Skin of body (tissue), 1 donor: ENCODE measurements at regions not wholly inside any gene's neighbourhood (a gene's known extent, or its start where the extent isn't known, plus 50 kb on each side); places are given as distances from the start of the nearest gene placed in this dataset.
A peak's percentile ranks its signal among the peaks of the same experiment; 100 is the strongest.
"Not testable (repeated sequence)": the region's sequence is repeated elsewhere in the genome, so short reads cannot be mapped to it uniquely, and the experiment has no call there.

Source experiments
- DNase-seq: peaks from one replicate; lab custom pipeline; 2025; lab: John Stamatoyannopoulos, UW

GRCh38 chr11:79617561-79617960 is 176.7 kb upstream of the TENM4 start:
- no peak for DNase-seq

DNA sequence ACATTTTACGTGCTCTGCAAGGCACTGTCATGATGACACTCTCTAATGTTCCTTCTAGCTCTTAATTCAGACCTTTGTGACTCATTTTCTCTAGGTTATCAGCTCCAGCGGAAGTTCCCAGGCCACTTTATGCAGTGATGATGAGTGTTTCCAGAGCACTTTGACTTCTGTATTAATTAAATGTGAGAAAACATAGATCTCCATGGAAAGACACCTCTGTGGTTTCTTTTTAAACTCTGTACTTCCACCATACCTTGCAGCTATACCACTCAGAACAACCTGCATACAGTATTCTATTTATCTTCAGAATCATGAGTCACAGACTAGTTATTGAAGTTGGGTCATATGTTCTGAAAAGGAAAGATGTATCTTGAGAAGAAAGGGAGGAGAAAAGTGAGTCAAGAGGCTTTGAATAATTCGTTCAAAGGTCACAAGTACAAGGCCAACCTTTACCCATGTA is 175.6 kb upstream of the TENM4 start:
- DNase-seq, result no peak

DNA sequence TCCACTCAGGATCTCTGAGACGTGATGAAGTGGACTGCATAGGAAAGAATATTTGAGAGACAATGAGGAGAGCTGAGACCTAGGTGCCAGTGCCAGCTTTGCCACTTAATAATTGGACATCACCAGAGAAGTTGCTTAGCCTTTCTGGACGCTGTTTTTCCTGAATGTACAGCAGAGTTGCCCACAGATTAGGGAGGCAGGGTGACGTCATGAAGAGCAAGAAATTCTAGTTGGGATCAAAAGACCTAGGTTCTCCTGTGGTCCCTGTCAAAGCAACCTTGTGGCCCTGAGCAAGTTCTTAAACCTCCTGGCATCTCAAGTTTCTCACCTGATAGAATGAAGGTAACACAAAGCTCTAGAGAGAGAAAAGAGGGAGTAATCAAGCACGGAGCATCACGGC is 174.6 kb upstream of the TENM4 start:
- DNase-seq, result no peak

DNA sequence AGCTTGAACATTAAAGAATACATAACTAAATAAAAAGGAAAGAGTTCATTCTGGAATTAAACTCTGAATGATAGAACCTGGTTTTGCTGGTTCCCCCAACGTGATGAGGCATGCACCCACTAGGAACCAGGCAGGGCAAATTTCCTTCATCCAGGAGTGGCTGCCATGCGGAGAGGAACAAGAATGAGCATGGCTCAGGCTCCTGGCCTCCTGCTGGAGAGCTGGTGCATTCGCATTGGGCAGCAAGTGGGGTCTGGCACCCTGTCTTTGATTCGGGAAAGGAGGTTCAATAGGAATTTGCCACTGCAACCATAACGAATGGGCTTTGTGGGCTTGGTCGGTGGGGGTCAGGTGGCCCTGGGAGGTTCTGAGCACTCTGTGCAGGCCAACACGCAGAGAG is 169.8 kb upstream of the TENM4 start:
- no peak for DNase-seq

DNA sequence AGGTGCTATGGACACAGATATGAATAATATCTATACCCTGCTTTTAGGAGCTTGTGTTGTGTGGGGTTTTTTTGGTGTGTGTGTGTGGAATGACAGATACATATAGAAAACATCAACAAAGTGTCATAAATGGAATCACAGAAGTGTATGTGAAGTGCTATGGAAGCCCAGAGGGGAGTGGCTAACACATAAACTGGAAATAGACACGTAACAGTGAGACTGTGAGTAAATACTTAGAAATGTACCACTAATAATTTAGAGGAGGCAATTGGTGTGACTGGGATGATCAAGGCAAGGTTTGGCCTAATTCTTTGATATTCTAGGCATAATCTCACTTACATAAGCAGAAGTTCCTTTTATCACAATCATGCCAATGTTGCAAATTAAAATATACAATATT is 169.3 kb upstream of the TENM4 start:
- no peak for DNase-seq

- DNase-seq, result no peak
Observed at GRCh38 chr11:79609511-79609910, 168.7 kb upstream of the TENM4 start.

DNA sequence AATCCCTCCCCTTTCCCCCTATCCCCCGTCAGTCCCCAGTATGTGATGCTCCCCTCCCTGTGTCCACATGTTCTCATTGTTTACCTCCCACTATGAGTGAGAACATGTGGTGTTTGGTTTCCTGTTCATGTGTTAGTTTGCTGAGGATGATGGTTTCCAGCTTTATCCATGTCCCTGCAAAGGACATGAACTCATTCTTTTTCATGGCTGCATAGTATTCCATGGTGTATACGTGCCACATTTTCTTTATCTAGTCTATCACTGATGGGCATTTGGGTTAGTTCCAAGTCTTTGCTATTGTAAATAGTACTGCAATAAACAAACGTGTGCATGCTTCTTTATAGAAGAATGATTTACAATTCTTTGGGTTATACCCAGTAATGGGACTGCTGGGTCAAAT is 165.6 kb upstream of the TENM4 start:
- DNase-seq, result not testable (repeated sequence)

DNA sequence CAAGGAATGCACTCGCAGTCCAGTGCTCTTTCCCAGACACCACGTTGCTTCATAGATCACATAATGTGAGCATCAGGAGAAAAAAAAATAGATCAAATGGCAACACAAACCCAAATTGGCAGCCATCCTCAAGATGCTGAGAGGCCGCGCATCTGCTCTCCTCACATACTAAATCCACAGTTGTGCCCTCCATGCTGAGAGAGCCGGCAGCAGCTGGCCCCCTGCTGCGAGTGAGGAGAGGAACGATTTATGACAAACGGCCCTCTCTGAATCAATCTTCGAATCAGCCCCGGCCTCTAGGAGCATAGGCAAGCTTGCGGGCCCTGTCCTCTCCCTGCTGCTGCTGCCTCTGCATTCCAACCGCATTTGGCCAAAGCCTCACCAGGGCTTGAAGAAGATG is 159.9 kb upstream of the TENM4 start:
- peak; percentile 28 for DNase-seq

- peak; percentile 64 for DNase-seq
Observed at GRCh38 chr11:79594834-79595233, 154.0 kb upstream of the TENM4 start.

GRCh38 chr11:79592824-79593223 is 152.0 kb upstream of the TENM4 start:
- no peak for DNase-seq

DNA sequence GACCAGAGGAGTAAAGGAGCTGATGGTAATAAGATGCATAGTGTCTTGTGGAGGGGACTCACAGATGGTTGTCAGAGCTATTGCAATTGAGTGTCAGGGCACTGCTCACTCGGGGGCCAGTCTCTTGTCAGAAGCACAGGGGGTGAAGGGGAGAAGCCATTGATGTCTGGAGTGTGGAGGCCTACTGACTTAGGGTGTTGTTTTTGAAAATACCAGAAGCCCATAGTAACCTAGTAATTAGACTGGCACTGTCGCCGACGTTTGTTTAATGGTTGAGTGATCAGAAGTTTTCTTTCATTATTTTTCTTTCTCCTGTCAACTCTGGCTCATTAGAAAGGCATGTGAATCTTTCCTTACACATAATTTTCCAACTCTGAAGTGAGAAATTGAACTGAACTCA is 151.6 kb upstream of the TENM4 start:
- no peak for DNase-seq

DNA sequence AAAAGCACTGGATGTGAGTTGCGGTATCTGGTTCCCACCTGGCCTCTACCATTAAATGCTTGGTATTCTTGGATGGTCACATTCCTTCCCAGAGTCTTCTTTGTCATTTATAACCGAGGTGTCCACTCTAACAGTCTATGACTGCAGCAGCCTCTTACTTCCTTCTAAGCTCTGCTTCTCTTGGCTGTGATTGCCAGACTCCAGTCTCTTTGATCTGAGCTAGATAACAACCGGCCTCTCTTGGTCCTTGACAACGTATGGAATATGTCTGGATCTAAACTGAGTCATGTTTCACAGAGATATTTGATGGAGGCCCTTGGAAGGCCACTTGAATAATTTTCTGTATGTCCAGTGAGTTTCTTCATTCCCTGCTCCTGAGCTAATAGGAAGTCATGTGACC is 141.6 kb upstream of the TENM4 start:
- no peak for DNase-seq

- DNase-seq, result no peak
Observed at GRCh38 chr11:79579063-79579462, 138.2 kb upstream of the TENM4 start.

- no peak for DNase-seq
Observed at GRCh38 chr11:79578116-79578515, 137.3 kb upstream of the TENM4 start.

GRCh38 chr11:79575701-79576100 is 134.9 kb upstream of the TENM4 start:
- DNase-seq, result no peak

GRCh38 chr11:79570104-79570503 is 129.3 kb upstream of the TENM4 start:
- DNase-seq, result no peak

DNA sequence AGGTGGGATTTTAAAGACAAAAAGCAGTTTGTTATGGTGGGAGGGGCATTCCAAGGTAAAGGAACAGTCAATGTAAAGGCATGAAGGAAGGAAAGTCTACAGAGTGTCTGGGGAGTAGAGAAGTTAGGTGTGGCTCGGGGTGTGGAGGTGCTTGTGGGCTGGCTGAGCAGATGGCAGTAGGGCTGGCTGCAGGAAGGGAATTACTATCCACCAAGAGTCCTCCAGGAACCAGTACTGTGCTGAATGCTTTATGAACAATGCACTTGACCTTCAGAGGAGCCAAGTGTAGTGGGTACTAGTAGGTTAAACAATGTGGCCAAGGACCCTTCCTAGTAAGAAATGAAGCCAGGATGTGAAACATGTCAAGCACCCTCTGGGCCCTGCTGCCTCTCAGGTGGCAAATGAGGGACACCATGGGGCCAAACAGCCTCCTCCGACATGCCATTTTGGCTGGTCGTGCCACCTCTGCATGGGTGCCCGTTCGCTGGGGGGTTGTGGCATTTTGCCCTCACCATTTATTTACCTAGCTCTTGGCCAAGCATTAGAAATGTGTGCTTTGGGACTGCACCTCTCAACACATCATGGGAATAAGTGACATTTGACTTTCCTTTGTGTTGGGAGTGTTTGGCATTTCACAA is 123.6 kb upstream of the TENM4 start:
- no peak for DNase-seq

DNA sequence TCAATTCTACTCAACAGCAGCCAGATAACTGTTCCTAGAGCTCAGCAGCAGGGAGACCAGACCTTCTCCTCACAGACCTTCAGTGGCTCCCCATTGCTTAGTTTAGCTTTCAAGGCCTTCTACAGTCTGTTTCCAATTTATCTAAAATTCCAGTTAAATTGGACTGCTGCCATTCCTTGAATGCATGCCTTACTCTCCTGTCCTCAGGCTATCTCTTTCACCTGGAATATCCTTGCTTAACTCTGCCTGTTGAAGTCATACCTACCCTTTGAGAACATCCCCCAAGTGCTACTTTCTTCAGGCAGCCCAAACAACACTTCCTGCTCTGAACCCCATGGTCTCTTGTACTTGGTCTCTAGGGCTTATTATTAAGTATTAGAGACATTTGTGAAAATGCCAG is 120.7 kb upstream of the TENM4 start:
- DNase-seq, result no peak

DNA sequence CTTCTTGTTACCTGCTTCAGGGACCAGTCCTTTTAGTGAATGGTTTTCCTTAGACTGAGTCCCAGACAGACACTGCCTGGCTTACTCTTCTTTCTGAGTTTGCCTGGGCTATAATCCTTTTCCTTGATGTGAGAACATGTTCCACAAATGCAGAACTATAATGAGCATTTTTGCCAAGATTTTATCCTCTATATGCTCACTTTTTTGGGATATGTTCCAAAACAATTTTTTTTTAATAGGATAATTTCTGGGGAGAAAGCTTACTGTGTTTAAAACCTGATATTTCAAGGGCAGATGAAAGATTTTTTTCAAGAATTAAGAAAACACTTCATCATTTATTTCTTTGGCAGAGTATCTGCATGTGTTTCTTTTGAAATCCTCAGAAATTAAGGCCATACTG is 110.0 kb upstream of the TENM4 start:
- DNase-seq, result no peak

GRCh38 chr11:79547256-79547655 is 106.4 kb upstream of the TENM4 start:
- no peak for DNase-seq

DNA sequence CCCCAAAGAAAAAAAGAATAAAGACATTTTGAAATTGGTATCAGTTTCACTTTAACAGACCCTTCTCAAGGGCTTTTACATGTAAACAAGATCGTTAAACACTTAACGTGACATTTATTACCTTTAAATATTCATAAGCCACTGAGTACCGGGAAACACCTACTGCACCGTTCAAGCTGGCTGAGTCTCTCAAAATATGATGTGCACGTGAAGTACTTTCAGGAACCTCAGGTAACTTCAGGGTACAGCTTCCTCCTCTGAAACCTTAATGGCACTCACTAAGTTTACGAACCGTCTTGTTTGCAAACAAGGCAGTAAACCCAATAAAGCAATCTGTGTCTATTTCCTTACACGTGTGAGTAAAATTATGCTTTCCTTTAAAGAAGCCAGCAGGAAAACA is 105.5 kb upstream of the TENM4 start:
- DNase-seq, result no peak

DNA sequence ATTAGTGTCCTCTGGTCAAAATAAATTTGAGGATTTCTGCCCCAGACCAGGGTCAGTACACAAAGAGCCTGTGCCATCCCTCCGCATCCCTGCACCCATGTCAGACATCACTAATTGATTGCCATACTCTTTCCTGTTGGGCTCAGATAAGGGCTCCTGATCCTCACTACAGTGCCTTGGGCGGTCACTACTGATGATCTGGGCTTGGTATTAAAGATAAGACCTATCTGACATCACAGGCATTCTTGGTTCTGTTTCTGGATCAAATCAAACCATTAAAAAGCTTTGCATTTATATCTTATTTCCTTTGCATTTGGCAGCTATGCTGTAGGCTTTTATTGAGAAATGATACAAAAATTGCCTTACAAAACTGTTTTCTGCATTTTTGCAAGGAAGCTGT is 103.5 kb upstream of the TENM4 start:
- DNase-seq, result no peak

GRCh38 chr11:79543101-79543500 is 102.3 kb upstream of the TENM4 start:
- DNase-seq, result no peak

- DNase-seq, result peak; percentile 35
Observed at GRCh38 chr11:79541466-79541865, 100.6 kb upstream of the TENM4 start.
